Uterus (tissue), 3 donors: ENCODE measurements at regions not wholly inside any gene's neighbourhood (a gene's known extent, or its start where the extent isn't known, plus 50 kb on each side); places are given as distances from the start of the nearest gene placed in this dataset.

Experiments
- DNase-seq, 2 donors: peaks; one replicate each; pipeline ENCODE4 v3.0.0-alpha.2; 2019 to 2020
- H3K27ac ChIP-seq, 2 donors: fragments of 200-600 bp; sonication (generic); 1 replicate in 1 of 2; 2 replicates in 1 of 2; pipeline ENCODE4 v1.5.1; 2016 to 2018
- H3K27me3 ChIP-seq, 2 donors: fragments of 200-600 bp; sonication (generic); one replicate each; pipeline ENCODE4 v1.5.1; 2018 to 2019; ENCODE audit warnings: control low read depth in 1 of 2
- H3K36me3 ChIP-seq, 2 donors: fragments of 200-600 bp; sonication (generic); one replicate each; pipeline ENCODE4 v1.5.1; 2019; ENCODE audit warnings: control low read depth in 1 of 2
- H3K4me1 ChIP-seq, 2 donors: fragments of 200-600 bp; sonication (generic); one replicate each; pipeline ENCODE4 v1.5.1; 2018 to 2019; ENCODE audit warnings: control low read depth in 1 of 2
- H3K4me3 ChIP-seq, 2 donors: fragments of 200-600 bp; sonication (generic); 1 replicate in 1 of 2; 2 replicates in 1 of 2; pipeline ENCODE4 v1.5.1; 2018 to 2019; ENCODE audit warnings: mild to moderate bottlenecking in 1 of 2
- H3K9me3 ChIP-seq, 2 donors: fragments of 200-600 bp; sonication (generic); one replicate each; pipeline ENCODE4 v1.5.1; 2019; ENCODE audit warnings: control low read depth in 1 of 2
- CTCF ChIP-seq, 4 experiments: fragments of 200-600 bp in 2 of 4; fragments of 450-650 bp in 2 of 4; sonication (generic) in 2 of 4; IDR thresholded peaks; one replicate each; pipeline ENCODE4 v1.5.1; 2016 to 2019; ENCODE audit warnings: antibody characterized with exemption in 4 of 4, mild to moderate bottlenecking in 2 of 4, moderate library complexity in 1 of 4
- POLR2A ChIP-seq, 2 donors: fragments of 450-650 bp; IDR thresholded peaks; one replicate each; pipeline ENCODE4 v1.6.1; 2016; ENCODE audit warnings: antibody characterized with exemption in 2 of 2, mild to moderate bottlenecking in 1 of 2, moderate library complexity in 1 of 2
- intact Hi-C: fragments of 100-400 bp; cut with DNase I; formaldehyde crosslinking; loops from one replicate; pipeline ENCODE4 v1.15.1; 2023; ENCODE audit warnings: low total_unique reads
- donor health status: DM: yes; HTN: yes; CAD: no.

GRCh38 chrX:68990948-68991347 is 162.1 kb downstream of the EFNB1 start:
- Histone ChIP-seq H3K27ac (peak overlapping the region in 1 of 2 donors; percentile 55), H3K4me1 (no peaks in the 10 kb centered on the region), H3K9me3 (no peaks in the 10 kb centered on the region), H3K27me3 (no peaks in the 10 kb centered on the region), H3K36me3 (no peaks in the 10 kb centered on the region), H3K4me3 (no peak overlapping the region)
- intact Hi-C loops = no loop called here
- TF ChIP-seq POLR2A (IDR thresholded peaks at IDR 0.05) = no peak
- TF ChIP-seq CTCF (IDR thresholded peaks at IDR 0.05) = no peak
- DNase-seq = no peak

- intact Hi-C loops = no loop called here
- TF ChIP-seq POLR2A (IDR thresholded peaks at IDR 0.05) (no peak), CTCF (IDR thresholded peaks at IDR 0.05) (no peak)
- Histone ChIP-seq H3K4me1 (no peaks in the 10 kb centered on the region), H3K27me3 (no peaks in the 10 kb centered on the region), H3K36me3 (no peaks in the 10 kb centered on the region), H3K4me3 (no peak overlapping the region), H3K27ac (peak overlapping the region in 1 of 2 donors; percentile 55), H3K9me3 (no peaks in the 10 kb centered on the region)
- DNase-seq = peak; percentile 30 to 50
Measured at GRCh38 chrX:68989865-68990606, 161.2 kb downstream of the EFNB1 start.

GRCh38 chrX:68989456-68989855 is 160.6 kb downstream of the EFNB1 start:
- DNase-seq = no peak
- Histone ChIP-seq H3K4me1 (no peaks in the 10 kb centered on the region), H3K36me3 (no peaks in the 10 kb centered on the region), H3K9me3 (no peaks in the 10 kb centered on the region), H3K4me3 (no peak overlapping the region), H3K27ac (peak overlapping the region in 1 of 2 donors; percentile 55), H3K27me3 (no peaks in the 10 kb centered on the region)
- intact Hi-C loops = no loop called here
- TF ChIP-seq CTCF (IDR thresholded peaks at IDR 0.05) = no peak
- TF ChIP-seq POLR2A (IDR thresholded peaks at IDR 0.05) = no peak

GRCh38 chrX:68988865-68989264 is 160.0 kb downstream of the EFNB1 start:
- no peaks in the 10 kb centered on the region for H3K36me3 ChIP-seq
- H3K4me1 ChIP-seq = no peaks in the 10 kb centered on the region
- no peak for TF ChIP-seq POLR2A (IDR thresholded peaks at IDR 0.05)
- TF ChIP-seq CTCF (IDR thresholded peaks at IDR 0.05) = no peak
- no peak for DNase-seq
- H3K27ac ChIP-seq = no peak overlapping the region
- H3K4me3 ChIP-seq = no peak overlapping the region
- no peaks in the 10 kb centered on the region for H3K9me3 ChIP-seq
- no peaks in the 10 kb centered on the region for H3K27me3 ChIP-seq
- intact Hi-C loops = no loop called here

- DNase-seq = no peak
- Histone ChIP-seq H3K9me3 (no peaks in the 10 kb centered on the region), H3K4me3 (no peak overlapping the region), H3K4me1 (no peaks in the 10 kb centered on the region), H3K27me3 (no peaks in the 10 kb centered on the region), H3K27ac (no peak overlapping the region), H3K36me3 (no peaks in the 10 kb centered on the region)
- intact Hi-C loops = no loop called here
- TF ChIP-seq POLR2A (IDR thresholded peaks at IDR 0.05) (no peak), CTCF (IDR thresholded peaks at IDR 0.05) (no peak)
Measured at GRCh38 chrX:68985135-68985755, 156.4 kb downstream of the EFNB1 start.
